ENCODE measurements at regions not wholly inside any gene's neighbourhood (a gene's known extent, or its start where the extent isn't known, plus 50 kb on each side); places are given as distances from the start of the nearest gene placed in this dataset.

DNA sequence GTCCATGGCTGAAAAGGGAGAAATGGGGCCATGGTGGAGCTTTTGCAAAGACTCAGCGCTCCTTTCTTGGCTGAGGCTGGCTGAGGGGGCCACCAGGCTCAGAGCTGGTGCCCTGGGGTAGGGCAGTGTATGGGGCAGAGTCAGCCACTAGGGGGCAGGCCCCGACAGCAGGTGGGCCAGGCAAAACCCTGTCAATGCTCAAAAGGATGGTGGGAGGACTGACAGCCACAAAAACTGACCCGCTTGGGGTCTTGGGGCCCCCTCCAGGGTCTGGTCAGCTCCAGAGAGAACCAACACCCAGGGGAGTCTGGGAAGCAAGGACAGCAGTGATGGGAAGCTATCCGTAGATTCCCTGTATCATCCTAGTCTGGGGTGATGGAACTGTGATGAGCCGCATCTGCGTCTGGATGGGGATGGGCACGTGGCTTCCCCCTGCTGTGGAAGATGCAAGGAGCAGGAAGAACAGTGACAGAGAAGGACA is 306.9 kb downstream of the DHX35 start (continued):
- TF ChIP-seq, protein P1, sequence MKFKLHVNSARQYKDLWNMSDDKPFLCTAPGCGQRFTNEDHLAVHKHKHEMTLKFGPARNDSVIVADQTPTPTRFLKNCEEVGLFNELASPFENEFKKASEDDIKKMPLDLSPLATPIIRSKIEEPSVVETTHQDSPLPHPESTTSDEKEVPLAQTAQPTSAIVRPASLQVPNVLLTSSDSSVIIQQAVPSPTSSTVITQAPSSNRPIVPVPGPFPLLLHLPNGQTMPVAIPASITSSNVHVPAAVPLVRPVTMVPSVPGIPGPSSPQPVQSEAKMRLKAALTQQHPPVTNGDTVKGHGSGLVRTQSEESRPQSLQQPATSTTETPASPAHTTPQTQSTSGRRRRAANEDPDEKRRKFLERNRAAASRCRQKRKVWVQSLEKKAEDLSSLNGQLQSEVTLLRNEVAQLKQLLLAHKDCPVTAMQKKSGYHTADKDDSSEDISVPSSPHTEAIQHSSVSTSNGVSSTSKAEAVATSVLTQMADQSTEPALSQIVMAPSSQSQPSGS (IDR thresholded peaks at IDR 0.05; ENCODE audit: low read length) = no peak
- TF ChIP-seq TBP (IDR thresholded peaks at IDR 0.05; ENCODE audit: low read depth, low read length) (no peak), YY1 (IDR thresholded peaks at IDR 0.05; ENCODE audit: low read depth, low read length) (0 out of 2 replicates have a peak, but pooled peaks have one; percentile 12), RXRA (IDR thresholded peaks at IDR 0.05; ENCODE audit: insufficient read depth, low read depth, low read length) (no peak), FOSL1 (IDR thresholded peaks at IDR 0.05; ENCODE audit: insufficient read depth, low read depth, low read length) (no peak), KDM1A (IDR thresholded peaks at IDR 0.05; ENCODE audit: borderline replicate concordance, low read length) (peak; percentile 40; the same call in 1 of the 2 replicates), RBBP5 (IDR thresholded peaks at IDR 0.05; ENCODE audit: borderline replicate concordance, low read depth, low read length) (no peak), RNF2 (IDR thresholded peaks at IDR 0.05; ENCODE audit: borderline replicate concordance, low read depth, low read length, missing control alignments, poor library complexity, severe bottlenecking) (no peak), SAP30 (IDR thresholded peaks at IDR 0.05; ENCODE audit: insufficient read depth, insufficient replicate concordance, low read length) (no peak), TCF12 (IDR thresholded peaks at IDR 0.05; ENCODE audit: low read depth, low read length) (no peak), SP2 (IDR thresholded peaks at IDR 0.05; ENCODE audit: low read length) (no peak), SIX5 (IDR thresholded peaks at IDR 0.05; ENCODE audit: low read depth, low read length) (no peak), POU5F1 (IDR thresholded peaks at IDR 0.05; ENCODE audit: low read depth, low read length) (no peak), USF2 (IDR thresholded peaks at IDR 0.05; ENCODE audit: low read length) (peak; percentile 64), GABPA (IDR thresholded peaks at IDR 0.05; ENCODE audit: borderline replicate concordance, insufficient read depth, low read length) (no peak)
- TF ChIP-seq, protein P2, sequence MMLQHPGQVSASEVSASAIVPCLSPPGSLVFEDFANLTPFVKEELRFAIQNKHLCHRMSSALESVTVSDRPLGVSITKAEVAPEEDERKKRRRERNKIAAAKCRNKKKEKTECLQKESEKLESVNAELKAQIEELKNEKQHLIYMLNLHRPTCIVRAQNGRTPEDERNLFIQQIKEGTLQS (IDR thresholded peaks at IDR 0.05; ENCODE audit: insufficient read depth, low read depth, low read length) = no peak
